Left ventricle myocardium superior (tissue), 1 donor: ENCODE measurements at regions not wholly inside any gene's neighbourhood (a gene's known extent, or its start where the extent isn't known, plus 50 kb on each side); places are given as distances from the start of the nearest gene placed in this dataset.
A peak's percentile ranks its signal among the peaks of the same experiment; 100 is the strongest.

Experiments
- ATAC-seq: fragments of 200-7000 bp; cut with Tn5 transposase; one replicate; pipeline ENCODE4 v1.9.1; 2020; ENCODE audit warnings: mild to moderate bottlenecking, moderate library complexity
- DNase-seq: peaks from one replicate; pipeline ENCODE4 v3.0.0-alpha.2; 2020
- intact Hi-C: fragments of 100-400 bp; cut with micrococcal nuclease; formaldehyde crosslinking; loops from one replicate; pipeline ENCODE4 v1.11.0; 2022
- donor health status: DM: no; HTN: yes; CAD: no; lungs with severe emphysema.

- no peak for DNase-seq
- no peak for ATAC-seq
- intact Hi-C loops = no loop called here
Measured at GRCh38 chr10:78150756-78151155, 117.1 kb downstream of the RPS24 start.

- intact Hi-C loops = no loop called here
- ATAC-seq (no peak), DNase-seq (no peak)
Measured at GRCh38 chr10:78155722-78156121, 122.1 kb downstream of the RPS24 start.

GRCh38 chr10:78160591-78160990 lies 126.9 kb downstream of the RPS24 start:
- intact Hi-C loops = no loop called here
- DNase-seq (no peak), ATAC-seq (no peak)

GRCh38 chr10:78162853-78163252 lies 129.2 kb downstream of the RPS24 start:
- intact Hi-C loops = no loop called here
- DNase-seq = no peak
- no peak for ATAC-seq

- ATAC-seq = no peak
- DNase-seq = no peak
- intact Hi-C loops = no loop called here
Measured at GRCh38 chr10:78164702-78165101, 131.0 kb downstream of the RPS24 start.

- intact Hi-C loops = no loop called here
- no peak for ATAC-seq
- DNase-seq = no peak
Measured at GRCh38 chr10:78165172-78165571, 131.5 kb downstream of the RPS24 start.

DNA sequence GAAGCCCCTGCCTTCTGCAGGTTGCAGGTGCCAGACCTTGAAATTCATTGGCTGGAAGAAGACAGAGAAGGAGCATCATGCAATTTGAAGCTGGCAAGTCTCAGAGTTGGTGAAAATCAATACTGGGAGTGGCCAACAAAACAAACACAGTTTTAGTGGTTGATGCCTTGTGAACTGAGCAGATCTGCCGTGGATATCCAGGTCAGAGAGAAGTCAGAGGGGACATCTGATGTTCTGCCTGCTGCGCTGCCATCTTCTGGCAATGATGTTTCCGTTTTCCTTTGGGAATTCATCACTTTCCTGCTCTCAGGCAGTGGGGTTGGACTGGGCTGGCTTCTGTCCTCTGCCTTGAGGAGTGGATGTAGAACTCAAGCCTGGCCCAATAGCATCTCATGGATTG lies 132.0 kb downstream of the RPS24 start:
- no peak for DNase-seq
- no peak for ATAC-seq
- intact Hi-C loops = no loop called here

DNA sequence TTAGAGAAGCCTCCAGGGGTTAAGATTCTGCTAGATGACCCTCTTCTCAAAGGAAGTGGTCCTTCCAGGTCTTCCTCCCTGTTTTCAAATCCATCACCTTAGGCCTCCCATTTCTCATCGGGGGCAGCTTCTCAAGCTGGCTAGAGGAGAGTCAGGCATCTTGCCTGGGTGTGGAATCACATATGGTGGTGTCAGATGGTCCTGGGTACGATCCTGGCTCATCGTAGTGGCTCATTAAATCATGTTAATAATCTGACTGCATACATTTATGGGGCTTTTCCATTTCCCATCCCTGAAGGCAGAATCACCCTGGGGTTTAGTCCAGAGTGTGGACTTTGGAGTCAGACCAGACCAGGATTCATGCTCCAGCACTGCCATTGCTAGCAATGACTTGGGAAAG lies 132.6 kb downstream of the RPS24 start:
- no peak for ATAC-seq
- no peak for DNase-seq
- intact Hi-C loops = no loop called here

- intact Hi-C loops = no loop called here
- DNase-seq = no peak
- ATAC-seq = no peak
Measured at GRCh38 chr10:78169214-78169613, 135.6 kb downstream of the RPS24 start.

GRCh38 chr10:78170026-78170475 lies 136.4 kb downstream of the RPS24 start:
- no peak for DNase-seq
- no peak for ATAC-seq
- intact Hi-C loops = no loop called here

DNA sequence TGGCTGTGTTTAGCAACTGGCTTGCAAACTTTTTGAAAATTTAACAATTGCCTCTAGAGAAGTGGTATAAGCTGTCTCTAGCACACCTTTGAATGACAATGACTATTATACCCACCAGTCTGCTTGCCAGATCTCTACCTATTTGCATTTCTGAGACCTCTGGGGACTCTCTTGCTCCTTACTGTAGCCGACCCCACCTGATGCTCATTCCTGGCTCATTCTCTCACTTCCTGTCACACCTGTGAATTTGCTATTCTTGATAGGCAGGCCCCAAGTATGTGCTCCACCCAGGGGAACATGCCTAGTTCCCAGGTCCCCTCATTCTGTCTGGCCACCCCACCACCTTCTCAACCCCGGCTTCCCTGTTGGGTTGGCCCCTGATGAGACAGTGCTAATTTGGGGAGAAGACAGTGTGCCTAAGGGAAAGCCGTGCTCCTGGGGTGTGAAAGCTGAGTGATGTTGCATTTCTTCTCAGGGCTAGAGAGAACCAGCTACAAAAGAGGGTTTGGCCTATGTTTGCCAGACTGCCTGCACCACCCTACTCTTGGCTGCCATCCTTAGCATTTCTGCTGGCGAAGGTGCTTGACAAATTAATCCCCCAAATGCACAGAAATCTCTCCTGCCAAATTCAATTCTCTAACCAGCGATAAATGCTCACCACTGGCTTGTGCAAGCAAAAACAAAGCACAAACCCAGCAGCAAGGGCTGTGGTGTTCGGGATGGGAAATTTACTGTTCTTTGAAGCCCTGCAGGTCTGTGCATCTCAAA lies 138.2 kb downstream of the RPS24 start:
- DNase-seq = no peak
- intact Hi-C loops = no loop called here
- no peak for ATAC-seq

- intact Hi-C loops = no loop called here
- DNase-seq (no peak), ATAC-seq (no peak)
Measured at GRCh38 chr10:78173360-78174015, 139.8 kb downstream of the RPS24 start.

DNA sequence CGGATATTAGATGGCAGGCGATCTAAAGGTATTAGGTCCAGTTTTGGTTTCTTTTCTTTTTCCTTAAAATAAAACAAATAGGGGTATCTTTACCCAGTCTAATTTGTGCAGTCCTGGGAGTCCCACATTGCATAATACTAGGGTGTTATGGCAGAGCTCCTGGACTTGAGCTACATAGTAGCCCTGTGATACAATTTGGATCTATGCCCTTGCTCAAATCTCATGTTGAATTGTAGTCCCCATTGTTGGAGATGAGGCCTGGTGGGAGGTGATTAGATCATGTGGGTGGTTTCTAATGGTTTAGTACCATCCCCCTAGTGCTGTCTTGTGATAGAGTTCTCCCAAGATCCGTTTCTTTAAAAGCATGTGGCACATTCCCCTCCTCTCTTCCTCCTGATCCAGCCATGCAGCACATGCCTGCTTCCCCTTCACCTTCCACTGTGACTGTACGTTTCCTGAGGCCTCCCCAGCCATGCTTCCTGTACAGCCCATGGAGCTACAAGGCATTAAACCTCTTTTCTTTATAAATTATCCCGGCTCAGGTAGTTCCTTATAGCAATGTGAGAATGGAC lies 141.9 kb downstream of the RPS24 start:
- intact Hi-C loops = no loop called here
- DNase-seq (no peak), ATAC-seq (peak; percentile 63)

DNA sequence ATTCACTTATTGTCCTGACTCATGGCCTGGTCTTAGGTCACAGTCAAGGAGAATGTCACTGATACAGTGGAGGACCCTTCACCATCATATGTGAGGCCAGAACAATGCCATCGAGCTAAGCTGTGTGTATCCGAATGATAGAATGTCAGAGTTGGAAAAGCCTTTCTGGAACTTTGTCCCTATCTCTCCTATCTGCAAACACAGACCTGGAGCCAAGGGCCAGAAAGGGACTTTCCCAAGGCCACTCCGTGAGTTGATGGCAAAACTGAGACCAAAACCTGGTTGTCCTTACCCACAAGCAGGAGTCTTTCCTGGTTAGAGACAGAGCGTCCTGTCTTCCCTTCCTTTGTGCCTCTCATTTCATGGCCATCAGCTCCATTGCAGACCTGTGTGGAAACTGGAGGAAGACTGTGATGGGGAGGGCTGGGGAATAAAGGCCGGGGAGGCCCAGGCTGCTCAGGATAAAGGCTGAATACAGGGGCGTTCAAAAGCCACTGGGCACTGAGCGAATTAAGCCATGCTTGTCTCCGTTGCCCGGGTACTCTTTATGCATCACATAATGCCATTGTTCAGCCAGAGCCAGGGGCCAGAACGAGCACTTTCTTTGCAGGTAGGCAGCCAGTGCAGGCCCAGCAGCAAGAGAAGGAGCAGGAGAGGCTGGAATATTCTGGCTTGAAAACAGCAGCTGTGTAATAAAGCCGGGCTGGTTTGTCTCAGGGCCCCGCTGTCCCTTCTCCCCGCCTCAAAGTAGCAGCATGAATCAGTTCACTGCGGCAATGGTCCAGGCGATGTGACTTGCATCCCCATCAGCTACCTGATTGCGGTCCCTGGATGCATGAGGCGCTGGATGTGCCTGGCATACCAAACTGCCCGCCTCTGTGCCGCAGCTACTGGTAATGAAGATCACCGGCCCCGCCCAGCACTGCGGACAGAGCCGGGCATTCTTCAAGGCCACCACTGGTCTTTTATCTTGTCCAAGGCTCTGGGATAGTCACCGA lies 143.0 kb downstream of the RPS24 start:
- ATAC-seq (no peak), DNase-seq (no peak)
- intact Hi-C loops = no loop called here

GRCh38 chr10:78177491-78178185 lies 144.0 kb downstream of the RPS24 start:
- no peak for DNase-seq
- ATAC-seq = no peak
- intact Hi-C loops = no loop called here

GRCh38 chr10:78178397-78178796 lies 144.7 kb downstream of the RPS24 start:
- ATAC-seq (no peak), DNase-seq (no peak)
- intact Hi-C loops = no loop called here

- DNase-seq (peak; percentile 46), ATAC-seq (peak; percentile 57)
- intact Hi-C loops = no loop called here
Measured at GRCh38 chr10:78178940-78179339, 145.3 kb downstream of the RPS24 start.

DNA sequence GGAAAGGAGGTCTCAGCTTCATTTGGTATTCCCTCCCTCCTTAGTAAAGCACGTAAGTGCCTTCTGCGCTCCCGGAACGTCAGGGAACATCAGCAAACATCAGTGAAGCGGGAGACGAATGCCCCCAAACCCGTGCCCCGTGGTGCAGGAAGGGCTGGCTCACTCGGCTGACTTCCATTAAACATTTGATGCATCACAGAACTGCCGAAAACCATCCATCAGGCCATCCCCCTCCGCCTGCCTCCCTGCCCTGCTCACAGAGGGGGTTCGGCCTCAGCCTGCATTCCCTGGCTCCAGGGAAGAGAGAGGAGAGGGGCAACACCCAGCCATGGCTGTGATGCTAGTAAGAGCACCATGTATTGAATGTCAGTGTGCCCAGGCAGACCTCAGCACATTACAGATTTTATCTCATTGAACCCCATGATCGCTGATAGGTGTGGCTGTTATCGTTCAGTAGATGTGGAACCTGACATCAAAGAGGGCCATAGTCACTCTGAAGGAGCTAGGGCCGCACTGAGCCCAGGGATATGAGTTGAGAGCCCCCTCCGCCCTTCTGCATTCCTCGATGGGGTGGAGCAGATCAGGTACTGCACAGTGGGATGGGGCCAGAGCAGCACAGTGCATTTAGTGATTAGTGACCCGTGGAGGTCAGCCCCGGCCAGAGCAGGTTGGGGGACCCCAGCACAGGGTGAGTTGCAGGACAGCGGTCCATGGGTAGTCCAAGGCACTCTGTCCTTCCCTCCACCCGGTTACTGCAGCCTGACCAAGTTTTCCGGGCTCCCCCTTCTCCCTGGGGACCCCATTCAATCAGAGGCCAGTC lies 146.4 kb downstream of the RPS24 start:
- intact Hi-C loops = no loop called here

More for the DNA sequence above, 146.4 kb downstream of the RPS24 start:
- ATAC-seq (no peak), DNase-seq (no peak)
